ENCODE measurements at regions not wholly inside any gene's neighbourhood (a gene's known extent, or its start where the extent isn't known, plus 50 kb on each side); places are given as distances from the start of the nearest gene placed in this dataset.

GRCh38 chr4:167918077-167918476 lies 174.3 kb upstream of the ANXA10 start:
- H2AFZ ChIP-seq (ENCODE audit: low read depth, low read length, poor library complexity, severe bottlenecking): no peak overlapping the region
- no peaks in the 10 kb centered on the region for H3K27me3 ChIP-seq (ENCODE audit: insufficient read depth, low read length)
- no TSS peak for BruUV-seq (replicated peaks)
- DNase-seq (ENCODE audit: low read depth, low spot score) (no peak), ATAC-seq (no peak)
- intact Hi-C loops (cut with micrococcal nuclease): no loop called here
- no peaks in the 10 kb centered on the region for H4K20me1 ChIP-seq (ENCODE audit: insufficient read depth)
- RAD21 ChIA-PET (ENCODE audit: low non-redundant PET in 1 of 2, low total read pairs in 2 of 2, uncharacterized antibody in 2 of 2, unreplicated experiment in 2 of 2): no interaction called here
- H3K79me2 ChIP-seq (ENCODE audit: insufficient read depth, low read length): no peaks in the 10 kb centered on the region
- H3K36me3 ChIP-seq (ENCODE audit: control insufficient read depth in 1 of 2, insufficient read depth in 2 of 2, low read length in 2 of 2): no peaks in the 10 kb centered on the region
- peak; percentile 76; the same call in 1 of the 2 replicates for TF ChIP-seq CBX3 (IDR thresholded peaks at IDR 0.05; ENCODE audit: low read depth)
- TF ChIP-seq EZH2 (IDR thresholded peaks at IDR 0.05): no peak
- no peak for TF ChIP-seq JUND (IDR thresholded peaks at IDR 0.05)
- TF ChIP-seq YY1 (IDR thresholded peaks at IDR 0.05; ENCODE audit: extremely low read depth, insufficient replicate concordance, low read depth, low read length): no peak
- no peak overlapping the region for H3K27ac ChIP-seq (ENCODE audit: low read depth, low read length)
- POLR2A ChIA-PET: no interaction called here
- no peaks in the 10 kb centered on the region for H3K9me2 ChIP-seq (ENCODE audit: insufficient read depth)
- H3K4me1 ChIP-seq (ENCODE audit: control insufficient read depth in 1 of 2, insufficient read depth in 2 of 2, low read length in 2 of 2): no peaks in the 10 kb centered on the region
- no peak overlapping the region for H3K9ac ChIP-seq (ENCODE audit: low read length)
- H3K9me3 ChIP-seq (ENCODE audit: control insufficient read depth in 1 of 2, insufficient read depth in 1 of 2, low read depth in 1 of 2, low read length in 2 of 2): peaks cover 0 to 10% of the 10 kb centered on the region in 2 experiments; a peak in 1 of 4 replicates
- no peak overlapping the region for H3K4me2 ChIP-seq (ENCODE audit: low read length)
- H3K4me3 ChIP-seq (replicated peaks in 1 of 2; ENCODE audit: low read depth in 1 of 2, low read length in 2 of 2): no peak overlapping the region
- CTCF ChIA-PET: no interaction called here

GRCh38 chr4:167930166-167930565 lies 162.2 kb upstream of the ANXA10 start:
- DNase-seq (ENCODE audit: low read depth, low spot score): no peak
- Histone ChIP-seq H3K9me3 (ENCODE audit: control insufficient read depth in 1 of 2, insufficient read depth in 1 of 2, low read depth in 1 of 2, low read length in 2 of 2) (no peaks in the 10 kb centered on the region), H3K27ac (ENCODE audit: low read depth, low read length) (no peak overlapping the region), H3K4me2 (ENCODE audit: low read length) (no peak overlapping the region), H3K27me3 (ENCODE audit: insufficient read depth, low read length) (no peaks in the 10 kb centered on the region), H4K20me1 (ENCODE audit: insufficient read depth) (no peaks in the 10 kb centered on the region), H3K9ac (ENCODE audit: low read length) (no peak overlapping the region), H3K4me3 (replicated peaks in 1 of 2; ENCODE audit: low read depth in 1 of 2, low read length in 2 of 2) (no peak overlapping the region), H3K9me2 (ENCODE audit: insufficient read depth) (no peaks in the 10 kb centered on the region), H3K79me2 (ENCODE audit: insufficient read depth, low read length) (no peaks in the 10 kb centered on the region), H3K36me3 (ENCODE audit: control insufficient read depth in 1 of 2, insufficient read depth in 2 of 2, low read length in 2 of 2) (no peaks in the 10 kb centered on the region), H3K4me1 (ENCODE audit: control insufficient read depth in 1 of 2, insufficient read depth in 2 of 2, low read length in 2 of 2) (no peaks in the 10 kb centered on the region), H2AFZ (ENCODE audit: low read depth, low read length, poor library complexity, severe bottlenecking) (no peak overlapping the region)
- no peak for ATAC-seq
- intact Hi-C loops (cut with micrococcal nuclease): no loop called here
- ChIA-PET RAD21 (ENCODE audit: low non-redundant PET in 1 of 2, low total read pairs in 2 of 2, uncharacterized antibody in 2 of 2, unreplicated experiment in 2 of 2) (no interaction called here), CTCF (no interaction called here), POLR2A (no interaction called here)
- BruUV-seq (replicated peaks): no TSS peak
- TF ChIP-seq SRF (IDR thresholded peaks at IDR 0.05; ENCODE audit: low read depth) (no peak), FOSL1 (IDR thresholded peaks at IDR 0.05; ENCODE audit: low read depth) (no peak), CTCF (IDR thresholded peaks at IDR 0.05 in 2 of 3, conservative IDR thresholded peaks at IDR 0.05 in 1 of 3; ENCODE audit: borderline replicate concordance in 1 of 3, insufficient read depth in 1 of 3, low read depth in 2 of 3, low read length in 2 of 3) (no peak), YY1 (IDR thresholded peaks at IDR 0.05; ENCODE audit: extremely low read depth, insufficient replicate concordance, low read depth, low read length) (no peak), REST (IDR thresholded peaks at IDR 0.05; ENCODE audit: low read depth) (no peak), ZFX (IDR thresholded peaks at IDR 0.05) (no peak), MAX (IDR thresholded peaks at IDR 0.05) (no peak), SIN3A (IDR thresholded peaks at IDR 0.05; ENCODE audit: low read depth) (no peak), RAD21 (IDR thresholded peaks at IDR 0.05; ENCODE audit: low read depth) (no peak), CEBPB (IDR thresholded peaks at IDR 0.05; ENCODE audit: low read depth) (no peak), EGR1 (IDR thresholded peaks at IDR 0.05; ENCODE audit: low read depth) (no peak), SP1 (IDR thresholded peaks at IDR 0.05; ENCODE audit: low read depth) (no peak), POLR2AphosphoS5 (IDR thresholded peaks at IDR 0.05; ENCODE audit: low read depth, low read length) (no peak), ZNF274 (IDR thresholded peaks at IDR 0.05; ENCODE audit: low read depth, low read length) (no peak), JUND (IDR thresholded peaks at IDR 0.05) (no peak), EZH2phosphoT487 (IDR thresholded peaks at IDR 0.05; ENCODE audit: borderline replicate concordance) (no peak)

All from HCT116 (cell line).